HG02981 (cell line): ENCODE measurements at regions not wholly inside any gene's neighbourhood (a gene's known extent, or its start where the extent isn't known, plus 50 kb on each side); places are given as distances from the start of the nearest gene placed in this dataset.

Experiments
- ATAC-seq: cut with Tn5 transposase; IDR thresholded peaks from one replicate; pipeline ENCODE4 v1.9.1; 2021; ENCODE audit warnings: mild to moderate bottlenecking, moderate library complexity; ENCODE audit not compliant: unreplicated experiment

GRCh38 chr10:121092720-121093095 lies 241.5 kb downstream of the WDR11 start:
- no peak for ATAC-seq

GRCh38 chr10:121096617-121097431 lies 245.7 kb downstream of the WDR11 start:
- no peak for ATAC-seq

GRCh38 chr10:121098211-121098610 lies 247.0 kb downstream of the WDR11 start:
- no peak for ATAC-seq

GRCh38 chr10:121098751-121099150 lies 247.6 kb downstream of the WDR11 start:
- no peak for ATAC-seq

- no peak for ATAC-seq
These were observed 248.0 kb downstream of the WDR11 start for GRCh38 chr10:121099181-121099580.

GRCh38 chr10:121099592-121099991 lies 248.4 kb downstream of the WDR11 start:
- ATAC-seq: no peak

GRCh38 chr10:121101561-121101960 lies 250.4 kb downstream of the WDR11 start:
- no peak for ATAC-seq

GRCh38 chr10:121102706-121103105 lies 251.5 kb downstream of the WDR11 start:
- no peak for ATAC-seq

GRCh38 chr10:121104476-121105111 lies 253.4 kb downstream of the WDR11 start:
- no peak for ATAC-seq

GRCh38 chr10:121106611-121107010 lies 255.4 kb downstream of the WDR11 start:
- no peak for ATAC-seq

GRCh38 chr10:121108051-121108450 lies 256.9 kb downstream of the WDR11 start:
- no peak for ATAC-seq

- no peak for ATAC-seq
These were observed 259.2 kb downstream of the WDR11 start for GRCh38 chr10:121110369-121110768.

- ATAC-seq: no peak
These were observed 261.0 kb downstream of the WDR11 start for GRCh38 chr10:121112136-121112535.

GRCh38 chr10:121112579-121113384 lies 261.6 kb downstream of the WDR11 start:
- ATAC-seq: no peak

GRCh38 chr10:121113385-121113696 lies 262.2 kb downstream of the WDR11 start:
- ATAC-seq: no peak

GRCh38 chr10:121113911-121114310 lies 262.7 kb downstream of the WDR11 start:
- no peak for ATAC-seq

- no peak for ATAC-seq
These were observed 264.0 kb downstream of the WDR11 start for GRCh38 chr10:121115154-121115553.

- ATAC-seq: no peak
These were observed 270.3 kb downstream of the WDR11 start for GRCh38 chr10:121121462-121121861.

- no peak for ATAC-seq
These were observed 276.2 kb downstream of the WDR11 start for GRCh38 chr10:121127151-121127906.

GRCh38 chr10:121128164-121128563 lies 277.0 kb downstream of the WDR11 start:
- no peak for ATAC-seq

GRCh38 chr10:121129266-121129665 lies 278.1 kb downstream of the WDR11 start:
- no peak for ATAC-seq
